Neural progenitor cell (in vitro differentiated cells): ENCODE measurements at regions not wholly inside any gene's neighbourhood (a gene's known extent, or its start where the extent isn't known, plus 50 kb on each side); places are given as distances from the start of the nearest gene placed in this dataset.
"Not testable (repeated sequence)": the region's sequence is repeated elsewhere in the genome, so short reads cannot be mapped to it uniquely, and the experiment has no call there.

Source experiments
- CTCF ChIP-seq: fragments of 200-600 bp; sonication (generic); IDR thresholded peaks from 2 replicates; pipeline ENCODE4 v1.5.1; 2017; ENCODE audit warnings: antibody characterized with exemption, mild to moderate bottlenecking
- EZH2 ChIP-seq: fragments of 200-600 bp; sonication (generic); IDR thresholded peaks from 2 replicates; pipeline ENCODE4 v1.6.1; 2017; ENCODE audit warnings: antibody characterized with exemption, mild to moderate bottlenecking, moderate library complexity
- EZH2phosphoT487 ChIP-seq: fragments of 200-600 bp; sonication (generic); IDR thresholded peaks from 2 replicates; pipeline ENCODE4 v1.6.1; 2017; ENCODE audit warnings: antibody characterized with exemption

GRCh38 chr22:36080281-36080680 lies 51.7 kb upstream of the RBFOX2 start:
- not testable (repeated sequence) for TF ChIP-seq CTCF, EZH2phosphoT487, EZH2
